SK-N-MC (cell line): ENCODE measurements at regions not wholly inside any gene's neighbourhood (a gene's known extent, or its start where the extent isn't known, plus 50 kb on each side); places are given as distances from the start of the nearest gene placed in this dataset.
"Not testable (repeated sequence)": the region's sequence is repeated elsewhere in the genome, so short reads cannot be mapped to it uniquely, and the experiment has no call there.

Experiments
- EZH2 ChIP-seq: fragments of 200-600 bp; sonication (generic); IDR thresholded peaks from one replicate; pipeline ENCODE4 v1.6.1; 2017; ENCODE audit warnings: antibody characterized with exemption
- POLR2AphosphoS5 ChIP-seq: IDR thresholded peaks from 2 replicates; pipeline ENCODE4 v1.6.1; 2012; ENCODE audit warnings: mild to moderate bottlenecking, low read depth, low read length, borderline replicate concordance

GRCh38 chr13:24934024-24934385, 161.9 kb upstream of the PABPC3 start:
- not testable (repeated sequence) for TF ChIP-seq POLR2AphosphoS5, EZH2
